H54 (cell line): ENCODE measurements at regions not wholly inside any gene's neighbourhood (a gene's known extent, or its start where the extent isn't known, plus 50 kb on each side); places are given as distances from the start of the nearest gene placed in this dataset.

Experiments
- DNase-seq: peaks from one replicate; pipeline ENCODE4 v3.0.0; 2011; ENCODE audit warnings: low spot score, mixed read lengths; ENCODE audit not compliant: insufficient read length
- FAIRE-seq: peaks from 3 replicates; lab custom pipeline; 2011; peaks lifted over from hg19 to GRCh38; lab: Jason Lieb, UNC
- POLR2A ChIP-seq: IDR thresholded peaks from 2 replicates; pipeline ENCODE4 v1.6.1; 2011; ENCODE audit warnings: low read depth, mild to moderate bottlenecking, low read length

- no peak for TF ChIP-seq POLR2A
- DNase-seq: no peak
- FAIRE-seq: no peak
Observed at GRCh38 chr3:163129287-163129686, 1632.7 kb downstream of the OTOL1 start.

- no peak for FAIRE-seq
- TF ChIP-seq POLR2A: no peak
- no peak for DNase-seq
Observed at GRCh38 chr3:163126115-163126514, 1629.5 kb downstream of the OTOL1 start.
